PC-3 (cell line): ENCODE measurements at regions not wholly inside any gene's neighbourhood (a gene's known extent, or its start where the extent isn't known, plus 50 kb on each side); places are given as distances from the start of the nearest gene placed in this dataset.
"Not testable (repeated sequence)": the region's sequence is repeated elsewhere in the genome, so short reads cannot be mapped to it uniquely, and the experiment has no call there.

ENCODE experiments used
- EZH2 ChIP-seq: fragments of 300-600 bp; sonication (generic); IDR thresholded peaks from one replicate; pipeline ENCODE4 v1.6.1; 2017; ENCODE audit warnings: antibody characterized with exemption, mild to moderate bottlenecking, low read length; ENCODE audit not compliant: unreplicated experiment
- EZH2phosphoT487 ChIP-seq: fragments of 300-600 bp; sonication (generic); IDR thresholded peaks from 2 replicates; pipeline ENCODE4 v1.6.1; 2018; ENCODE audit warnings: mild to moderate bottlenecking, antibody characterized with exemption, low read length, borderline replicate concordance
- TF ChIP-seq, protein P1 (sequence below): fragments of 300-600 bp; sonication (generic); conservative IDR thresholded peaks from 2 replicates; pipeline ENCODE4 v1.5.1; 2017; ENCODE audit warnings: antibody characterized with exemption, low read depth, mild to moderate bottlenecking, low read length

DNA sequence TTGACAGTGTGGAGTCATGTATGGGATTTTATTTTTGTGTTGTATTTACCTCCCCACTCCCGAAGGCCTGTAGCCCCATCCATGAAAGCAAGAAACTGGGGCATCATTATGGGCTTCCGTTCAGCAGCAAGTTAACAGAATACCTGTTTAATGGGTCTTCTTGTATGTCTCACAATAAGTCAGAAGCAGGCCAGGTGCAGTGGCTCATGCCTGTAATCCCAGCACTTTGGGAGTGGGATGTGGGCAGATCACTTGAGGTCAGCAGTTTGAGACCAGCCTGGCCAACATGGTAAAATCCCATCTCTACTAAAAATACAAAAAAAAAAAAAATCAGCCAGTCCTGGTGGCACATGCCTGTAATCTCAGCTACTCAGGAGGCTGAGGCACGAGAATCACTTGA is 239.7 kb downstream of the SMAD2 start:
- TF ChIP-seq, protein P1, sequence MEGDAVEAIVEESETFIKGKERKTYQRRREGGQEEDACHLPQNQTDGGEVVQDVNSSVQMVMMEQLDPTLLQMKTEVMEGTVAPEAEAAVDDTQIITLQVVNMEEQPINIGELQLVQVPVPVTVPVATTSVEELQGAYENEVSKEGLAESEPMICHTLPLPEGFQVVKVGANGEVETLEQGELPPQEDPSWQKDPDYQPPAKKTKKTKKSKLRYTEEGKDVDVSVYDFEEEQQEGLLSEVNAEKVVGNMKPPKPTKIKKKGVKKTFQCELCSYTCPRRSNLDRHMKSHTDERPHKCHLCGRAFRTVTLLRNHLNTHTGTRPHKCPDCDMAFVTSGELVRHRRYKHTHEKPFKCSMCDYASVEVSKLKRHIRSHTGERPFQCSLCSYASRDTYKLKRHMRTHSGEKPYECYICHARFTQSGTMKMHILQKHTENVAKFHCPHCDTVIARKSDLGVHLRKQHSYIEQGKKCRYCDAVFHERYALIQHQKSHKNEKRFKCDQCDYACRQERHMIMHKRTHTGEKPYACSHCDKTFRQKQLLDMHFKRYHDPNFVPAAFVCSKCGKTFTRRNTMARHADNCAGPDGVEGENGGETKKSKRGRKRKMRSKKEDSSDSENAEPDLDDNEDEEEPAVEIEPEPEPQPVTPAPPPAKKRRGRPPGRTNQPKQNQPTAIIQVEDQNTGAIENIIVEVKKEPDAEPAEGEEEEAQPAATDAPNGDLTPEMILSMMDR: not testable (repeated sequence)
- not testable (repeated sequence) for TF ChIP-seq EZH2, EZH2phosphoT487
